ENCODE measurements at regions not wholly inside any gene's neighbourhood (a gene's known extent, or its start where the extent isn't known, plus 50 kb on each side); places are given as distances from the start of the nearest gene placed in this dataset.

- no peak for DNase-seq
These were observed 573.0 kb upstream of the PCDH15 start for GRCh38 chr10:55374060-55374459.

GRCh38 chr10:55369670-55370420 lies 568.8 kb upstream of the PCDH15 start:
- no peak for DNase-seq

- no peak for DNase-seq
These were observed 567.4 kb upstream of the PCDH15 start for GRCh38 chr10:55368467-55368866.

- DNase-seq, result no peak
These were observed 566.5 kb upstream of the PCDH15 start for GRCh38 chr10:55367555-55367954.

GRCh38 chr10:55358539-55358938 lies 557.5 kb upstream of the PCDH15 start:
- no peak for DNase-seq

GRCh38 chr10:55353414-55353813 lies 552.4 kb upstream of the PCDH15 start:
- DNase-seq, result no peak

- DNase-seq, result no peak
These were observed 550.4 kb upstream of the PCDH15 start for GRCh38 chr10:55351431-55351830.

GRCh38 chr10:55348534-55348933 lies 547.5 kb upstream of the PCDH15 start:
- no peak for DNase-seq

- no peak for DNase-seq
These were observed 529.5 kb upstream of the PCDH15 start for GRCh38 chr10:55330486-55330885.

- DNase-seq, result no peak
These were observed 528.8 kb upstream of the PCDH15 start for GRCh38 chr10:55329796-55330195.

GRCh38 chr10:55320187-55320700 lies 519.2 kb upstream of the PCDH15 start:
- no peak for DNase-seq

GRCh38 chr10:55311848-55312635 lies 511.0 kb upstream of the PCDH15 start:
- DNase-seq, result no peak

- no peak for DNase-seq
These were observed 509.1 kb upstream of the PCDH15 start for GRCh38 chr10:55310143-55310542.

- DNase-seq, result no peak
These were observed 504.3 kb upstream of the PCDH15 start for GRCh38 chr10:55305285-55305684.

GRCh38 chr10:55287346-55287745 lies 486.3 kb upstream of the PCDH15 start:
- DNase-seq, result no peak

- DNase-seq, result no peak
These were observed 482.0 kb upstream of the PCDH15 start for GRCh38 chr10:55283031-55283430.

- DNase-seq, result no peak
These were observed 479.7 kb upstream of the PCDH15 start for GRCh38 chr10:55280696-55281095.

GRCh38 chr10:55277549-55277948 lies 476.5 kb upstream of the PCDH15 start:
- no peak for DNase-seq

GRCh38 chr10:55274367-55274766 lies 473.3 kb upstream of the PCDH15 start:
- no peak for DNase-seq

GRCh38 chr10:55273946-55274345 lies 472.9 kb upstream of the PCDH15 start:
- DNase-seq, result no peak

GRCh38 chr10:55272886-55273285 lies 471.9 kb upstream of the PCDH15 start:
- no peak for DNase-seq

- DNase-seq, result no peak
These were observed 465.8 kb upstream of the PCDH15 start for GRCh38 chr10:55266797-55267196.

- DNase-seq, result no peak
These were observed 462.3 kb upstream of the PCDH15 start for GRCh38 chr10:55263327-55263726.

- no peak for DNase-seq
These were observed 441.5 kb upstream of the PCDH15 start for GRCh38 chr10:55242544-55242943.

Data from right kidney (tissue), 1 donor.